ENCODE measurements at regions not wholly inside any gene's neighbourhood (a gene's known extent, or its start where the extent isn't known, plus 50 kb on each side); places are given as distances from the start of the nearest gene placed in this dataset.

GRCh38 chr10:124249196-124249595, 155.8 kb upstream of the CHST15 start:
- TF ChIP-seq, protein P1, sequence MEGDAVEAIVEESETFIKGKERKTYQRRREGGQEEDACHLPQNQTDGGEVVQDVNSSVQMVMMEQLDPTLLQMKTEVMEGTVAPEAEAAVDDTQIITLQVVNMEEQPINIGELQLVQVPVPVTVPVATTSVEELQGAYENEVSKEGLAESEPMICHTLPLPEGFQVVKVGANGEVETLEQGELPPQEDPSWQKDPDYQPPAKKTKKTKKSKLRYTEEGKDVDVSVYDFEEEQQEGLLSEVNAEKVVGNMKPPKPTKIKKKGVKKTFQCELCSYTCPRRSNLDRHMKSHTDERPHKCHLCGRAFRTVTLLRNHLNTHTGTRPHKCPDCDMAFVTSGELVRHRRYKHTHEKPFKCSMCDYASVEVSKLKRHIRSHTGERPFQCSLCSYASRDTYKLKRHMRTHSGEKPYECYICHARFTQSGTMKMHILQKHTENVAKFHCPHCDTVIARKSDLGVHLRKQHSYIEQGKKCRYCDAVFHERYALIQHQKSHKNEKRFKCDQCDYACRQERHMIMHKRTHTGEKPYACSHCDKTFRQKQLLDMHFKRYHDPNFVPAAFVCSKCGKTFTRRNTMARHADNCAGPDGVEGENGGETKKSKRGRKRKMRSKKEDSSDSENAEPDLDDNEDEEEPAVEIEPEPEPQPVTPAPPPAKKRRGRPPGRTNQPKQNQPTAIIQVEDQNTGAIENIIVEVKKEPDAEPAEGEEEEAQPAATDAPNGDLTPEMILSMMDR (IDR thresholded peaks at IDR 0.05), result no peak
- TF ChIP-seq EZH2 (IDR thresholded peaks at IDR 0.05) (no peak), EZH2phosphoT487 (IDR thresholded peaks at IDR 0.05) (no peak)
